HG03460 (cell line): ENCODE measurements at regions not wholly inside any gene's neighbourhood (a gene's known extent, or its start where the extent isn't known, plus 50 kb on each side); places are given as distances from the start of the nearest gene placed in this dataset.

Source experiments
- ATAC-seq: cut with Tn5 transposase; IDR thresholded peaks from one replicate; pipeline ENCODE4 v1.9.1; 2021; ENCODE audit not compliant: unreplicated experiment

GRCh38 chr12:67794161-67794560 lies 145.6 kb downstream of the DYRK2 start:
- ATAC-seq, result no peak

GRCh38 chr12:67795236-67795635 lies 146.7 kb downstream of the DYRK2 start:
- no peak for ATAC-seq

- no peak for ATAC-seq
Measured at GRCh38 chr12:67797185-67797741, 148.7 kb downstream of the DYRK2 start.

GRCh38 chr12:67797753-67798152 lies 149.2 kb downstream of the DYRK2 start:
- ATAC-seq, result no peak

GRCh38 chr12:67798768-67799167 lies 150.2 kb downstream of the DYRK2 start:
- ATAC-seq, result no peak

GRCh38 chr12:67802731-67803130 lies 154.2 kb downstream of the DYRK2 start:
- no peak for ATAC-seq

GRCh38 chr12:67803278-67803993 lies 154.9 kb downstream of the DYRK2 start:
- ATAC-seq, result no peak

- ATAC-seq, result no peak
Measured at GRCh38 chr12:67804168-67804567, 155.6 kb downstream of the DYRK2 start.

GRCh38 chr12:67807814-67808213 lies 159.3 kb downstream of the DYRK2 start:
- no peak for ATAC-seq

- ATAC-seq, result no peak
Measured at GRCh38 chr12:67810166-67810565, 161.6 kb downstream of the DYRK2 start.

- no peak for ATAC-seq
Measured at GRCh38 chr12:67811437-67812361, 163.2 kb downstream of the DYRK2 start.

GRCh38 chr12:67813456-67813904 lies 164.9 kb downstream of the DYRK2 start:
- ATAC-seq, result no peak

GRCh38 chr12:67816269-67816668 lies 167.7 kb downstream of the DYRK2 start:
- no peak for ATAC-seq

GRCh38 chr12:67818459-67818903 lies 169.9 kb downstream of the DYRK2 start:
- ATAC-seq, result no peak

GRCh38 chr12:67819902-67820301 lies 169.3 kb upstream of the IFNG-AS1 start:
- no peak for ATAC-seq

GRCh38 chr12:67820694-67821093 lies 168.6 kb upstream of the IFNG-AS1 start:
- no peak for ATAC-seq

- no peak for ATAC-seq
Measured at GRCh38 chr12:67822826-67823225, 166.4 kb upstream of the IFNG-AS1 start.

GRCh38 chr12:67826148-67826547 lies 163.1 kb upstream of the IFNG-AS1 start:
- ATAC-seq, result no peak

GRCh38 chr12:67826946-67827720 lies 162.1 kb upstream of the IFNG-AS1 start:
- ATAC-seq, result no peak

GRCh38 chr12:67827820-67828383 lies 161.3 kb upstream of the IFNG-AS1 start:
- ATAC-seq, result no peak

GRCh38 chr12:67829896-67830295 lies 159.4 kb upstream of the IFNG-AS1 start:
- ATAC-seq, result no peak
